MCF 10A (cell line): ENCODE measurements at regions not wholly inside any gene's neighbourhood (a gene's known extent, or its start where the extent isn't known, plus 50 kb on each side); places are given as distances from the start of the nearest gene placed in this dataset.
"Not testable (repeated sequence)": the region's sequence is repeated elsewhere in the genome, so short reads cannot be mapped to it uniquely, and the experiment has no call there.

ENCODE experiments used
- BruUV-seq: library from RNA; stranded (reverse); fragments of 400-500 nt; replicated peaks from 2 replicates; lab custom pipeline; 2021; lab: Mats Ljungman, UMichigan
- CTCF ChIA-PET: fragments of 300-600 bp; sonication (Branson Sonifier 250); formaldehyde crosslinking; extraction: SDS; loops from one replicate; lab custom pipeline; 2021; ENCODE audit warnings: antibody characterized with exemption, inconsistent platforms; lab: Yijun Ruan, JAX
- POLR2A ChIA-PET: fragments of 300-600, 350-650 bp; sonication (Branson Sonifier 250); formaldehyde crosslinking; extraction: SDS; loops from one replicate; lab custom pipeline; 2020; ENCODE audit warnings: antibody characterized with exemption, inconsistent platforms; lab: Yijun Ruan, JAX
- DNase-seq: peaks from one replicate; pipeline ENCODE4 v3.0.0-alpha.2; 2018; ENCODE audit not compliant: unreplicated experiment
- H3K27ac Mint-ChIP-seq: one replicate; pipeline ENCODE4 v1.8.0; 2022; ENCODE audit warnings: mild to moderate bottlenecking, low read depth, mixed read lengths; ENCODE audit not compliant: unreplicated experiment
- H3K27me3 Mint-ChIP-seq: one replicate; pipeline ENCODE4 v1.8.0; 2022; ENCODE audit warnings: mixed read lengths; ENCODE audit not compliant: insufficient read depth, unreplicated experiment
- H3K36me3 Mint-ChIP-seq: one replicate; pipeline ENCODE4 v1.8.0; 2022; ENCODE audit warnings: mild to moderate bottlenecking, moderate library complexity, mixed read lengths; ENCODE audit not compliant: insufficient read depth, unreplicated experiment
- H3K4me1 Mint-ChIP-seq: one replicate; pipeline ENCODE4 v1.8.0; 2022; ENCODE audit warnings: mixed read lengths; ENCODE audit not compliant: insufficient read depth, unreplicated experiment
- H3K4me3 Mint-ChIP-seq: one replicate; pipeline ENCODE4 v1.8.0; 2022; ENCODE audit warnings: mild to moderate bottlenecking, moderate library complexity, mixed read lengths; ENCODE audit not compliant: unreplicated experiment
- H3K9me3 Mint-ChIP-seq: one replicate; pipeline ENCODE4 v1.8.0; 2022; ENCODE audit warnings: mixed read lengths; ENCODE audit not compliant: unreplicated experiment
- intact Hi-C: fragments of 100-400 bp; cut with micrococcal nuclease; formaldehyde crosslinking; loops from 2 replicates; pipeline ENCODE4 v1.14.1; 2022
- TF ChIP-seq, protein P1 (sequence below): fragments of 200-600 bp; IDR thresholded peaks from one replicate; pipeline ENCODE4 v1.8.0; 2022; ENCODE audit warnings: antibody characterized with exemption, mild to moderate bottlenecking; ENCODE audit not compliant: unreplicated experiment

DNA sequence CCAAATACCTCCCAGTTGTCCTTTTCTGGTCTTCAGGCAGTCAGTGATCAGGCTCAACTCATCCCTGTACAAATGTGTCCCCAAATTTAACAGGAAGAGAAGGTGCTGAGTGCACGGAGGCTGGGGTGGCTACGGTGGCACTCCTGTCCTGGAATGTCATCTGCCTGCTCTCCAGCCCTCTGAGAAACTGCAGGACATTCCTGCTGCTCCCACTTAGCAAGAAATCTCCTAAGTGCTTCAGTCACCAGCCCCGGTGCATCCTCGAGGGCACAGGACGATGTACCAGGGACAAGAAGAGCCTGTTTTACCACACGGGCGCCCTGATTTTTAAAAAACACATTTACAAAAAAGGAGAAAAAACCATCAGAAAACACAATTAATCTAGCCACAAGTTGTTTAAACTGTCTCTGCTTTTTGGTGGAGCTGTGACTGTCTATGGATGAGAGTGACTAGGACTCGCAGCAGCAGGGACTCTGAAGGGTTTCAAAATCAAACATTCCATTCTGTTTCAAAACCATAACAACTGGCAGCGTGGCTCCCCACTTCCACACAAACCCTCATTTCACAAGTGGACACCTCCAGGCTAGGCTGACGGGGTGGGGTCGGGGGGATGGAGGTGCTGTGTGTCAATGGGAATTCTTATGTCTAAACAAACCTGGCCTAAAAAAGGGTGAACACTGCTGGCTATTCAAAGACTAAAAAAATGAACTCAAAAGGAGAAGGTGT lies 65.3 kb upstream of the CNEP1R1 start:
- Mint-ChIP-seq H3K36me3 (no peaks in the 10 kb centered on the region), H3K27me3 (peaks cover 8% of the 10 kb centered on the region), H3K9me3 (no peaks in the 10 kb centered on the region), H3K27ac (no peak overlapping the region), H3K4me3 (no peak overlapping the region), H3K4me1 (peaks cover 22% of the 10 kb centered on the region)
- TF ChIP-seq, protein P1, sequence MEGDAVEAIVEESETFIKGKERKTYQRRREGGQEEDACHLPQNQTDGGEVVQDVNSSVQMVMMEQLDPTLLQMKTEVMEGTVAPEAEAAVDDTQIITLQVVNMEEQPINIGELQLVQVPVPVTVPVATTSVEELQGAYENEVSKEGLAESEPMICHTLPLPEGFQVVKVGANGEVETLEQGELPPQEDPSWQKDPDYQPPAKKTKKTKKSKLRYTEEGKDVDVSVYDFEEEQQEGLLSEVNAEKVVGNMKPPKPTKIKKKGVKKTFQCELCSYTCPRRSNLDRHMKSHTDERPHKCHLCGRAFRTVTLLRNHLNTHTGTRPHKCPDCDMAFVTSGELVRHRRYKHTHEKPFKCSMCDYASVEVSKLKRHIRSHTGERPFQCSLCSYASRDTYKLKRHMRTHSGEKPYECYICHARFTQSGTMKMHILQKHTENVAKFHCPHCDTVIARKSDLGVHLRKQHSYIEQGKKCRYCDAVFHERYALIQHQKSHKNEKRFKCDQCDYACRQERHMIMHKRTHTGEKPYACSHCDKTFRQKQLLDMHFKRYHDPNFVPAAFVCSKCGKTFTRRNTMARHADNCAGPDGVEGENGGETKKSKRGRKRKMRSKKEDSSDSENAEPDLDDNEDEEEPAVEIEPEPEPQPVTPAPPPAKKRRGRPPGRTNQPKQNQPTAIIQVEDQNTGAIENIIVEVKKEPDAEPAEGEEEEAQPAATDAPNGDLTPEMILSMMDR: no peak
- no TSS peak for BruUV-seq
- intact Hi-C loops: loop anchor here (5.0 kb wide), 1 partner anchor 68 kb away; the partner anchor contains the start of gene CNEP1R1
- CTCF ChIA-PET: no interaction called here
- no peak for DNase-seq
- POLR2A ChIA-PET: no interaction called here

DNA sequence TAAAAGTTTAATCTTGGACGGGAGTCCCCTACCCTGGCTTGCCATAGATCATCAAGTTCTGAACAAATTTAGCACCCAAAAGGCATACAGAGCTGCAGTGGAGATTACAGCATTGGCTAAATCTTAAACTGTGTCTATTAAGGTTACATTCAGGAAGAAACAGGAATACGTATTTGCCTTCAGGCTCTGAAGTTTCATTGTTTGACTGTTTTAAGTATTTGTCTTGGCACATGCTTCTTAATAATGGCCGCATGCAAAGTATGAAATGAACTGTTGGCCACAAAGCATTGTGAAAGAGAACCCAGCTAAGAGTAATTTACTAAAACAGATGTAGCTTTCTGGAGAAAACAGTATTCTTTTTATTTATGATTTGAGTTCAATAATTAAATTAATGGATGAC lies 63.9 kb upstream of the CNEP1R1 start:
- TF ChIP-seq, protein P1: no peak
- CTCF ChIA-PET: interaction anchor here (0.8 to 1.4 kb wide), 2 partner anchors 39 to 554 kb away, joined by 3 to 6 read pairs; no protein-coding TSS in a partner anchor
- H3K36me3 Mint-ChIP-seq: no peaks in the 10 kb centered on the region
- H3K27ac Mint-ChIP-seq: no peak overlapping the region
- no peaks in the 10 kb centered on the region for H3K9me3 Mint-ChIP-seq
- H3K4me1 Mint-ChIP-seq: peaks cover 22% of the 10 kb centered on the region
- POLR2A ChIA-PET: interaction anchor here (1.1 kb wide), 1 partner anchor 65 kb away, joined by 3 read pairs; no protein-coding TSS in a partner anchor
- H3K4me3 Mint-ChIP-seq: no peak overlapping the region
- peak; percentile 82 for DNase-seq
- H3K27me3 Mint-ChIP-seq: peaks cover 8% of the 10 kb centered on the region
- intact Hi-C loops: no loop called here
- BruUV-seq: no TSS peak

DNA sequence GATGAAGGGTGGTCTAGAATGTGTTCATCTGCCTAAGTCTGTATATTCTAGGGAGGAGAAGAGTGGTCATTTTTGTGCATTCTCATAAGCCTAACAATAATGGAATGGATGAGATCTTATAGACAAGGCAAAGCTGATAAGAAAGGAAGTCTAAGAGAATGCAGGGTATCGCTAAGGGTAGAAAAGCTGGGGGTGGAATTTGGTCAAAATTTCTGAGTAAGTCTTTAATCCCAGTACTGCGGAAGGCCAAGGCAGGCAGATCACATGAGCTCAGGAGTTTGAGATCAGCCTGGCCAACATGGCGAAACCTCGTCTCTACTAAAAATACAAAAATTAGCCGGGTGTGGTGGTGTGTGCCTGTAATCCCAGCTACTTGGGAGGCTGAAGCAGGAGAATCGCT lies 62.5 kb upstream of the CNEP1R1 start:
- intact Hi-C loops, DNase-seq, BruUV-seq, H3K27me3 Mint-ChIP-seq, H3K4me3 Mint-ChIP-seq, H3K27ac Mint-ChIP-seq, H3K36me3 Mint-ChIP-seq, H3K9me3 Mint-ChIP-seq: not testable (repeated sequence)
- H3K4me1 Mint-ChIP-seq: peaks cover 22% of the 10 kb centered on the region
- ChIA-PET POLR2A (interaction anchor here (0.5 to 0.7 kb wide), 2 partner anchors 96 to 303 kb away, joined by 3 to 4 read pairs; no protein-coding TSS in a partner anchor), CTCF (interaction anchor here (0.9 to 1.4 kb wide), 3 partner anchors 12 to 63 kb away, joined by 3 to 6 read pairs (median 3); no protein-coding TSS in a partner anchor)

DNA sequence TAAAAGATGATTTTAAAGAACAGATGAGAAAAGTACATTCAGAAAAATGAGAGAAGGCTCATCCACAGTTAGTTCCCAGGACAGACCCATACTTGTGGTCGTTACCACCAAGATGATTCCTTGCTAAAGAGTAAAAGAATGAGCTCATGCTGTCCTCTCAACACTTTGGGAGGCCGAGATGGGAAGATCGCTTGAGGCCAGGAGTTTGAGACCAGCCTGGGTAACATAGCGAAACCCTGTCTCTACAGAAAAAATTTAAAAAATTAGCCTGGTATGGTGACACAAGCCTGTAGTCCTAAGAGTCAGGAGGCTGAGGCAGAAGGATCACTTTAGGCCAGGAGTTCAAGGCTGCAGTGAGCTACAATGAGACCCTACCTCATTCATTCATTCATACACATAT lies 60.7 kb upstream of the CNEP1R1 start:
- ChIA-PET CTCF (interaction anchor here (1.3 kb wide), 1 partner anchor 61 kb away, joined by 6 read pairs; the partner anchor contains the start of gene CNEP1R1), POLR2A (no interaction called here)
- intact Hi-C loops: no loop called here

More for the DNA sequence above, 60.7 kb upstream of the CNEP1R1 start:
- DNase-seq: no peak
- no peaks in the 10 kb centered on the region for H3K9me3 Mint-ChIP-seq
- peaks cover 13% of the 10 kb centered on the region for H3K27me3 Mint-ChIP-seq
- H3K4me1 Mint-ChIP-seq: peaks cover 22% of the 10 kb centered on the region
- no peak overlapping the region for H3K4me3 Mint-ChIP-seq
- TF ChIP-seq, protein P1: no peak
- H3K36me3 Mint-ChIP-seq: no peaks in the 10 kb centered on the region
- no TSS peak for BruUV-seq
- no peak overlapping the region for H3K27ac Mint-ChIP-seq
